ENCODE measurements at regions not wholly inside any gene's neighbourhood (a gene's known extent, or its start where the extent isn't known, plus 50 kb on each side); places are given as distances from the start of the nearest gene placed in this dataset.

- H3K27me3 ChIP-seq (replicated peaks; ENCODE audit: insufficient read depth): no peaks in the 10 kb centered on the region
- 42% methylated on average over 3 of the region's 3 CpGs for WGBS
- H3K27ac ChIP-seq: peak overlapping the region; percentile 56 to 61
Measured at GRCh38 chr6:142697001-142697335, 248.0 kb downstream of the HIVEP2 start.

GRCh38 chr6:142697922-142698321, 247.1 kb downstream of the HIVEP2 start:
- TF ChIP-seq POLR2A (IDR thresholded peaks at IDR 0.05) (no peak), CTCF (IDR thresholded peaks at IDR 0.05) (no peak), POLR2AphosphoS5 (IDR thresholded peaks at IDR 0.05) (no peak)
- no peaks in the 10 kb centered on the region for H3K9me3 ChIP-seq
- H3K4me3 ChIP-seq: no peak overlapping the region
- WGBS: 92% methylated on average over 4 of the region's 4 CpGs
- DNase-seq (ENCODE audit: low spot score): no peak
- H3K4me1 ChIP-seq (replicated peaks): no peaks in the 10 kb centered on the region
- H3K36me3 ChIP-seq: no peaks in the 10 kb centered on the region
- intact Hi-C loops (cut with DNase I): loop anchor here (2.0 to 10.0 kb wide), 2 partner anchors 187 to 247 kb away; partner anchors contain the start of gene HIVEP2
- no peak overlapping the region for H3K27ac ChIP-seq
- H3K27me3 ChIP-seq (replicated peaks; ENCODE audit: insufficient read depth): no peaks in the 10 kb centered on the region

More at GRCh38 chr6:142697001-142697335, 248.0 kb downstream of the HIVEP2 start:
- DNase-seq (ENCODE audit: low spot score): no peak
- no peaks in the 10 kb centered on the region for H3K36me3 ChIP-seq
- intact Hi-C loops (cut with DNase I): loop anchor here (2.0 to 10.0 kb wide), 2 partner anchors 188 to 248 kb away; partner anchors contain the start of gene HIVEP2
- H3K4me1 ChIP-seq (replicated peaks): no peaks in the 10 kb centered on the region
- no peak overlapping the region for H3K4me3 ChIP-seq
- H3K9me3 ChIP-seq: no peaks in the 10 kb centered on the region
- TF ChIP-seq POLR2A (IDR thresholded peaks at IDR 0.05) (no peak), CTCF (IDR thresholded peaks at IDR 0.05) (no peak), POLR2AphosphoS5 (IDR thresholded peaks at IDR 0.05) (peak; percentile 0)

- Histone ChIP-seq H3K27ac (no peak overlapping the region), H3K4me3 (no peak overlapping the region), H3K4me1 (replicated peaks) (no peaks in the 10 kb centered on the region), H3K36me3 (no peaks in the 10 kb centered on the region), H3K27me3 (replicated peaks; ENCODE audit: insufficient read depth) (no peaks in the 10 kb centered on the region), H3K9me3 (no peaks in the 10 kb centered on the region)
- WGBS: 90% methylated on average over 2 of the region's 2 CpGs
- intact Hi-C loops (cut with DNase I): loop anchor here (10.0 kb wide), 1 partner anchor 186 kb away; no protein-coding TSS in a partner anchor
- no peak for DNase-seq (ENCODE audit: low spot score)
- TF ChIP-seq CTCF (IDR thresholded peaks at IDR 0.05) (no peak), POLR2AphosphoS5 (IDR thresholded peaks at IDR 0.05) (no peak), POLR2A (IDR thresholded peaks at IDR 0.05) (no peak)
Measured at GRCh38 chr6:142698751-142699150, 246.2 kb downstream of the HIVEP2 start.

- Histone ChIP-seq H3K27ac (no peak overlapping the region), H3K27me3 (replicated peaks; ENCODE audit: insufficient read depth) (no peaks in the 10 kb centered on the region), H3K4me1 (replicated peaks) (no peaks in the 10 kb centered on the region), H3K9me3 (no peaks in the 10 kb centered on the region), H3K4me3 (no peak overlapping the region), H3K36me3 (no peaks in the 10 kb centered on the region)
- intact Hi-C loops (cut with DNase I): loop anchor here (10.0 kb wide), 1 partner anchor 185 kb away; no protein-coding TSS in a partner anchor
- WGBS: 92% methylated on average over 2 of the region's 2 CpGs
- DNase-seq (ENCODE audit: low spot score): no peak
- TF ChIP-seq POLR2A (IDR thresholded peaks at IDR 0.05): no peak
- TF ChIP-seq CTCF (IDR thresholded peaks at IDR 0.05): no peak
- TF ChIP-seq POLR2AphosphoS5 (IDR thresholded peaks at IDR 0.05): no peak
Measured at GRCh38 chr6:142699391-142699790, 245.6 kb downstream of the HIVEP2 start.

- no peak for DNase-seq (ENCODE audit: low spot score)
- intact Hi-C loops (cut with DNase I): no loop called here
- H3K36me3 ChIP-seq: no peaks in the 10 kb centered on the region
- H3K4me1 ChIP-seq (replicated peaks): no peaks in the 10 kb centered on the region
- no peak overlapping the region for H3K4me3 ChIP-seq
- no peaks in the 10 kb centered on the region for H3K9me3 ChIP-seq
- no peak overlapping the region for H3K27ac ChIP-seq
- no peaks in the 10 kb centered on the region for H3K27me3 ChIP-seq (replicated peaks; ENCODE audit: insufficient read depth)
- 88% methylated on average over 4 of the region's 4 CpGs for WGBS
- TF ChIP-seq POLR2AphosphoS5 (IDR thresholded peaks at IDR 0.05) (no peak), CTCF (IDR thresholded peaks at IDR 0.05) (no peak), POLR2A (IDR thresholded peaks at IDR 0.05) (no peak)
Measured at GRCh38 chr6:142700032-142700431, 244.9 kb downstream of the HIVEP2 start.
